ENCODE measurements at regions not wholly inside any gene's neighbourhood (a gene's known extent, or its start where the extent isn't known, plus 50 kb on each side); places are given as distances from the start of the nearest gene placed in this dataset.

GRCh38 chr5:174616036-174616435 lies 108.3 kb upstream of the MSX2 start:
- TF ChIP-seq CTCF (IDR thresholded peaks at IDR 0.05) (no peak), POLR2A (IDR thresholded peaks at IDR 0.05) (no peak)
- Histone ChIP-seq H3K4me3 (no peak overlapping the region), H3K9me3 (no peaks in the 10 kb centered on the region), H3K36me3 (replicated peaks in 1 of 2; ENCODE audit: insufficient read depth in 1 of 2, low read depth in 2 of 2) (no peaks in the 10 kb centered on the region), H3K27ac (no peak overlapping the region), H3K4me1 (no peaks in the 10 kb centered on the region), H3K27me3 (no peaks in the 10 kb centered on the region)
- ATAC-seq (no peak), DNase-seq (no peak)
- intact Hi-C loops (cut with DNase I): no loop called here
- WGBS, 2 donors: 10 to 21% methylated on average over 2 of the region's 2 CpGs

DNA sequence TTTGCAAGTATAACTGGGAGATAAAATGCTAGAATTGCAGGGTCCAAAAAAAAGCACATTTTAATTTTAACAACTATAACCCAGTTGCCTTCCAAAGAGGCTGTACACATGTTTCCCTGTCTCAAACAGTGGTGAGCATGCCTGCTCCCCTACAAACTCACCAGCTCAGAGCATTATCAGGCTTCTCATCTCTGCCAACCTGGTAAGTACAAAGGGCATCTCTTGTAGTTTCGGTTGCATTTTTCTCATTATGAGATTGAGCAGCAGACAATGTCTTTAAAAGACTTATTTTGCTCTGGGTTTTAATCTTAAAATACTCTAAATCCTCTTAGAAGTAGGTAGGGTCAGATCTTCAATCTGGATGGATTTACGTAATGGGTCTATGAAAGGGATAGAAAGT lies 107.1 kb upstream of the MSX2 start:
- TF ChIP-seq CTCF (IDR thresholded peaks at IDR 0.05): no peak
- no peak for TF ChIP-seq POLR2A (IDR thresholded peaks at IDR 0.05)
- no peak overlapping the region for H3K4me3 ChIP-seq
- no peak overlapping the region for H3K27ac ChIP-seq
- 74 to 93% methylated on average over 2 of the region's 2 CpGs for WGBS, 2 donors
- no peaks in the 10 kb centered on the region for H3K36me3 ChIP-seq (replicated peaks in 1 of 2; ENCODE audit: insufficient read depth in 1 of 2, low read depth in 2 of 2)
- ATAC-seq (no peak), DNase-seq (no peak)
- intact Hi-C loops (cut with DNase I): no loop called here
- no peaks in the 10 kb centered on the region for H3K4me1 ChIP-seq
- H3K27me3 ChIP-seq: no peaks in the 10 kb centered on the region
- no peaks in the 10 kb centered on the region for H3K9me3 ChIP-seq

DNA sequence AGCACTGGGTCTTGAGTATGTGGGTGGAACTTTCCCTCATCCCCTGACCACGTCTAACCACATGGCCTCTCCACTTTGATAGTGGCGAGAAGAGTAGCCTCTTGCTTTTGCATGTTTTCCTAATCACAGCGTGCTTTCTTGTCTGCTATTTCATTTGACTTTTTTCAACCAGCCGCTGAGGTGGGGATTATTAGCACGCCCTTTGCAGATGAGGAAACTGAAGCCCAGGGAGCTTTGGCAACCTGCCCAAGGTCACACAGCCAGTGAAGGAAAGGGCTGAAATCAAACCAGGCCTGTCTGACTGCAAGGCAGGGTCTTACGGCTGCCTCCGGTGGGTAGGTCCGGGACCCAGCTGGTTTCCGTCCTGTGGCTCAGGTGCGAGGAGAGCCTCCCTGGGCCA lies 106.5 kb upstream of the MSX2 start:
- Histone ChIP-seq H3K36me3 (replicated peaks in 1 of 2; ENCODE audit: insufficient read depth in 1 of 2, low read depth in 2 of 2) (no peaks in the 10 kb centered on the region), H3K4me1 (no peaks in the 10 kb centered on the region), H3K27ac (no peak overlapping the region), H3K27me3 (no peaks in the 10 kb centered on the region), H3K9me3 (no peaks in the 10 kb centered on the region), H3K4me3 (no peak overlapping the region)
- no peak for TF ChIP-seq CTCF (IDR thresholded peaks at IDR 0.05)
- no peak for TF ChIP-seq POLR2A (IDR thresholded peaks at IDR 0.05)
- 55 to 56% methylated on average over 5 to 10 of the region's 10 CpGs for WGBS, 2 donors
- DNase-seq: peak in 1 of 4 donors; percentile 8
- intact Hi-C loops (cut with DNase I): no loop called here
- ATAC-seq: no peak

DNA sequence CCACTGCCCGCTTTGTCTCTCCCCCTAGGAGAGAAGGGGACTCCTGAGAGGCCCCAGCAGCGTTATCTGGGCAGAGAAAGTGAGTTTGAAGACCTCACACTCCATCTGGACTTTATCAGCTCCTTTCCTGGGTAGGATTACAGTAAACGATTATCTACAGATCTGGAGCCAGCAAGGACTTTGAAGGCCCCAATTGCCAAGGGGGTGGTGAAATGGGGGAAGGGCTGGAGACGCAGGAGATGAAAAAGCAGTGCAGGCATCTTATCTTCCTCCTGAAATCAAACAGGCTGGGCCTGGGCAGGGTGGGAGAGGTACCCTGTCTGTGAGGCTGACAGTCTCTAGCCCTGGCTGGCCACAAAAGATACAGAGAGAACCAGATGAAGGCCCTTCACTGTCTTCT lies 105.8 kb upstream of the MSX2 start:
- no peaks in the 10 kb centered on the region for H3K27me3 ChIP-seq
- H3K9me3 ChIP-seq: no peaks in the 10 kb centered on the region
- intact Hi-C loops (cut with DNase I): no loop called here
- TF ChIP-seq POLR2A (IDR thresholded peaks at IDR 0.05) (no peak), CTCF (IDR thresholded peaks at IDR 0.05) (no peak)
- H3K4me1 ChIP-seq: no peaks in the 10 kb centered on the region
- no peak for ATAC-seq
- DNase-seq: no peak
- no peak overlapping the region for H3K27ac ChIP-seq
- H3K4me3 ChIP-seq: no peak overlapping the region
- 44 to 56% methylated on average over 4 of the region's 4 CpGs for WGBS, 2 donors
- no peaks in the 10 kb centered on the region for H3K36me3 ChIP-seq (replicated peaks in 1 of 2; ENCODE audit: insufficient read depth in 1 of 2, low read depth in 2 of 2)

GRCh38 chr5:174622067-174622466 lies 102.3 kb upstream of the MSX2 start:
- 90 to 96% methylated on average over 4 of the region's 4 CpGs for WGBS, 2 donors
- TF ChIP-seq POLR2A (IDR thresholded peaks at IDR 0.05): no peak
- TF ChIP-seq CTCF (IDR thresholded peaks at IDR 0.05): no peak
- Histone ChIP-seq H3K36me3 (replicated peaks in 1 of 2; ENCODE audit: insufficient read depth in 1 of 2, low read depth in 2 of 2) (no peaks in the 10 kb centered on the region), H3K4me1 (no peaks in the 10 kb centered on the region), H3K27ac (no peak overlapping the region), H3K27me3 (no peaks in the 10 kb centered on the region), H3K4me3 (no peak overlapping the region), H3K9me3 (no peaks in the 10 kb centered on the region)
- ATAC-seq (no peak), DNase-seq (no peak)
- intact Hi-C loops (cut with DNase I): no loop called here

All from body of pancreas (tissue), 4 donors.